ENCODE measurements at regions not wholly inside any gene's neighbourhood (a gene's known extent, or its start where the extent isn't known, plus 50 kb on each side); places are given as distances from the start of the nearest gene placed in this dataset.

GRCh38 chr21:23543333-23543732 is 2063.9 kb downstream of the MRPL39 start:
- no peak overlapping the region for H2AK5ac ChIP-seq (ENCODE audit: low read depth, low read length)
- no peak overlapping the region for H3K14ac ChIP-seq (replicated peaks; ENCODE audit: low read depth, low read length)
- TF ChIP-seq SMC3 (IDR thresholded peaks at IDR 0.05; ENCODE audit: low read depth, low read length), result no peak
- no peak for TF ChIP-seq POLR2A (IDR thresholded peaks at IDR 0.05; ENCODE audit: low read depth, low read length)
- no peak for TF ChIP-seq RAD21 (IDR thresholded peaks at IDR 0.05; ENCODE audit: low read length)
- TF ChIP-seq USF2 (IDR thresholded peaks at IDR 0.05; ENCODE audit: low read depth, low read length), result no peak
- no peak for TF ChIP-seq RFX5 (IDR thresholded peaks at IDR 0.05; ENCODE audit: low read depth, low read length)
- TF ChIP-seq, protein P1, sequence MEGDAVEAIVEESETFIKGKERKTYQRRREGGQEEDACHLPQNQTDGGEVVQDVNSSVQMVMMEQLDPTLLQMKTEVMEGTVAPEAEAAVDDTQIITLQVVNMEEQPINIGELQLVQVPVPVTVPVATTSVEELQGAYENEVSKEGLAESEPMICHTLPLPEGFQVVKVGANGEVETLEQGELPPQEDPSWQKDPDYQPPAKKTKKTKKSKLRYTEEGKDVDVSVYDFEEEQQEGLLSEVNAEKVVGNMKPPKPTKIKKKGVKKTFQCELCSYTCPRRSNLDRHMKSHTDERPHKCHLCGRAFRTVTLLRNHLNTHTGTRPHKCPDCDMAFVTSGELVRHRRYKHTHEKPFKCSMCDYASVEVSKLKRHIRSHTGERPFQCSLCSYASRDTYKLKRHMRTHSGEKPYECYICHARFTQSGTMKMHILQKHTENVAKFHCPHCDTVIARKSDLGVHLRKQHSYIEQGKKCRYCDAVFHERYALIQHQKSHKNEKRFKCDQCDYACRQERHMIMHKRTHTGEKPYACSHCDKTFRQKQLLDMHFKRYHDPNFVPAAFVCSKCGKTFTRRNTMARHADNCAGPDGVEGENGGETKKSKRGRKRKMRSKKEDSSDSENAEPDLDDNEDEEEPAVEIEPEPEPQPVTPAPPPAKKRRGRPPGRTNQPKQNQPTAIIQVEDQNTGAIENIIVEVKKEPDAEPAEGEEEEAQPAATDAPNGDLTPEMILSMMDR (conservative IDR thresholded peaks at IDR 0.05; ENCODE audit: low read depth, low read length), result no peak
- TF ChIP-seq MAFK (IDR thresholded peaks at IDR 0.05; ENCODE audit: low read depth, low read length), result no peak
- TF ChIP-seq FOS (IDR thresholded peaks at IDR 0.05; ENCODE audit: low read depth, low read length), result no peak
- TF ChIP-seq ELK1 (IDR thresholded peaks at IDR 0.05; ENCODE audit: borderline replicate concordance, low read depth, low read length), result no peak
- no peak for TF ChIP-seq CHD1 (IDR thresholded peaks at IDR 0.05; ENCODE audit: low read depth, low read length)
- no peak for TF ChIP-seq CEBPB (IDR thresholded peaks at IDR 0.05; ENCODE audit: low read depth, low read length)
- no peak for TF ChIP-seq NFE2L2 (IDR thresholded peaks at IDR 0.05; ENCODE audit: low read depth, low read length)
- TF ChIP-seq RCOR1 (IDR thresholded peaks at IDR 0.05; ENCODE audit: insufficient replicate concordance, low read length), result no peak
- TF ChIP-seq BHLHE40 (IDR thresholded peaks at IDR 0.05; ENCODE audit: low read depth, low read length), result no peak
- no peak for TF ChIP-seq MXI1 (IDR thresholded peaks at IDR 0.05; ENCODE audit: borderline replicate concordance, low read depth, low read length)
- no peak for TF ChIP-seq MAZ (IDR thresholded peaks at IDR 0.05; ENCODE audit: borderline replicate concordance, low read depth, low read length)
- no peak overlapping the region for H2AK9ac ChIP-seq (replicated peaks; ENCODE audit: low read depth, low read length, poor library complexity)
- H2BK15ac ChIP-seq (ENCODE audit: low read depth, low read length), result no peak overlapping the region
- DNase-seq, result no peak
- no peak overlapping the region for H3K56ac ChIP-seq (ENCODE audit: extremely low read depth, insufficient read depth, low read length)
- H2AFZ ChIP-seq (replicated peaks; ENCODE audit: low read length, poor library complexity), result no peak overlapping the region
- no peak overlapping the region for H4K5ac ChIP-seq (ENCODE audit: low read depth, low read length)
- no peak overlapping the region for H2BK120ac ChIP-seq (ENCODE audit: low read depth, low read length)
- CTCF ChIA-PET, result no interaction called here
- POLR2A ChIA-PET (ENCODE audit: unreplicated experiment), result no interaction called here
- H2BK20ac ChIP-seq (ENCODE audit: low read depth, low read length), result no peak overlapping the region
- dilution Hi-C loops (cut with HindIII; ENCODE audit: low sequenced_read_pairs, unreplicated experiment), result no loop called here
- no peaks in the 10 kb centered on the region for H3K36me3 ChIP-seq (ENCODE audit: control insufficient read depth, insufficient read depth, low read length)
- in situ Hi-C loops (cut with MboI; ENCODE audit: low sequenced_read_pairs), result no loop called here
- no peaks in the 10 kb centered on the region for H3K79me1 ChIP-seq (ENCODE audit: low read depth in 1 of 2, low read length in 2 of 2)
- no peaks in the 10 kb centered on the region for H4K20me1 ChIP-seq (ENCODE audit: insufficient read depth, low read length)
- no peaks in the 10 kb centered on the region for H3K4me1 ChIP-seq (ENCODE audit: control insufficient read depth, insufficient read depth, low read length)
- no peak overlapping the region for H3K23ac ChIP-seq (ENCODE audit: low read depth, low read length)
- WGBS, 2 experiments (ENCODE audit: extremely low coverage in 2 of 2, insufficient read length in 1 of 2), result no CpG with 5 or more reads among the region's 2 CpGs
- no peak overlapping the region for H3K4me3 ChIP-seq (ENCODE audit: insufficient read depth, low read depth, low read length)
- H3K9me1 ChIP-seq (ENCODE audit: insufficient read depth, low read length), result no peaks in the 10 kb centered on the region
- BruUV-seq (replicated peaks), result no TSS peak
- H3K9me3 ChIP-seq (ENCODE audit: control insufficient read depth, insufficient read depth, low read length), result peaks cover 2% of the 10 kb centered on the region; the same call in 1 of the 2 replicates
- H3K4me2 ChIP-seq (ENCODE audit: low read depth, low read length), result no peak overlapping the region
- no peak overlapping the region for H3K27ac ChIP-seq (ENCODE audit: insufficient read depth, low read length)
- no peak overlapping the region for H4K8ac ChIP-seq (ENCODE audit: low read depth in 2 of 2, low read length in 2 of 2)
- no peak overlapping the region for H3K4ac ChIP-seq (ENCODE audit: low read depth, low read length)
- intact Hi-C loops (cut with micrococcal nuclease), result no loop called here
- no peak overlapping the region for H3K18ac ChIP-seq (ENCODE audit: low read depth, low read length)
- H3K9ac ChIP-seq (ENCODE audit: low read depth, low read length), result no peak overlapping the region
- ATAC-seq (ENCODE audit: low read depth), result no peak
- no peaks in the 10 kb centered on the region for H3K27me3 ChIP-seq (ENCODE audit: control insufficient read depth, insufficient read depth, low read length)
- H2BK5ac ChIP-seq (ENCODE audit: low read depth, low read length, poor library complexity, severe bottlenecking), result no peak overlapping the region
- no peak overlapping the region for H4K91ac ChIP-seq (ENCODE audit: insufficient read depth, low read depth, low read length)

Measured in IMR-90 (cell line).